ENCODE measurements at regions not wholly inside any gene's neighbourhood (a gene's known extent, or its start where the extent isn't known, plus 50 kb on each side); places are given as distances from the start of the nearest gene placed in this dataset.

DNA sequence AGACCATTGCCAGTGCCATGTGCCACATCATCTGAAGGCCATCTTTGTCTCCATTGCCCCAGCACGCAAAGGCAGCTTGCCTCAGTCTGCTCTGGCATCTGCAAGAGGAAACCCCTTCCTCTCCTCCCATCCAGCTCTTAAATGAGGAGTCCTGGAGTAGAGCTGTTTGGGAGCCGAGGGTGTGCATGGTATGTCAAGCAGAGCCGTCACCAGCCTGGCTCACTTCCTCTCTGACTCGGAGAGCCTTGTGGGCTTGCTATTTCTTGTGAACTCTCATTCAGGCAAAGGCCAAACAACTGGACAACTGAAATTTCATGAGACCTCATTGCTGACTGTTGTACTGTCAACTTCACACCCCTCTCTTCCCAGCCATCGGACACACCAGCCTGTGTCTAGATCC is 143.9 kb downstream of the SIPA1L2 start:
- TF ChIP-seq, protein P1, sequence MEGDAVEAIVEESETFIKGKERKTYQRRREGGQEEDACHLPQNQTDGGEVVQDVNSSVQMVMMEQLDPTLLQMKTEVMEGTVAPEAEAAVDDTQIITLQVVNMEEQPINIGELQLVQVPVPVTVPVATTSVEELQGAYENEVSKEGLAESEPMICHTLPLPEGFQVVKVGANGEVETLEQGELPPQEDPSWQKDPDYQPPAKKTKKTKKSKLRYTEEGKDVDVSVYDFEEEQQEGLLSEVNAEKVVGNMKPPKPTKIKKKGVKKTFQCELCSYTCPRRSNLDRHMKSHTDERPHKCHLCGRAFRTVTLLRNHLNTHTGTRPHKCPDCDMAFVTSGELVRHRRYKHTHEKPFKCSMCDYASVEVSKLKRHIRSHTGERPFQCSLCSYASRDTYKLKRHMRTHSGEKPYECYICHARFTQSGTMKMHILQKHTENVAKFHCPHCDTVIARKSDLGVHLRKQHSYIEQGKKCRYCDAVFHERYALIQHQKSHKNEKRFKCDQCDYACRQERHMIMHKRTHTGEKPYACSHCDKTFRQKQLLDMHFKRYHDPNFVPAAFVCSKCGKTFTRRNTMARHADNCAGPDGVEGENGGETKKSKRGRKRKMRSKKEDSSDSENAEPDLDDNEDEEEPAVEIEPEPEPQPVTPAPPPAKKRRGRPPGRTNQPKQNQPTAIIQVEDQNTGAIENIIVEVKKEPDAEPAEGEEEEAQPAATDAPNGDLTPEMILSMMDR (IDR thresholded peaks at IDR 0.05; ENCODE audit: low read depth, low read length), result no peak
- no peak overlapping the region for H3K4me3 ChIP-seq (ENCODE audit: low read depth, low read length)

GRCh38 chr1:232484856-232485255 is 145.1 kb downstream of the SIPA1L2 start:
- no peak overlapping the region for H3K4me3 ChIP-seq (ENCODE audit: low read depth, low read length)
- TF ChIP-seq, protein P1 (IDR thresholded peaks at IDR 0.05; ENCODE audit: low read depth, low read length), result no peak

DNA sequence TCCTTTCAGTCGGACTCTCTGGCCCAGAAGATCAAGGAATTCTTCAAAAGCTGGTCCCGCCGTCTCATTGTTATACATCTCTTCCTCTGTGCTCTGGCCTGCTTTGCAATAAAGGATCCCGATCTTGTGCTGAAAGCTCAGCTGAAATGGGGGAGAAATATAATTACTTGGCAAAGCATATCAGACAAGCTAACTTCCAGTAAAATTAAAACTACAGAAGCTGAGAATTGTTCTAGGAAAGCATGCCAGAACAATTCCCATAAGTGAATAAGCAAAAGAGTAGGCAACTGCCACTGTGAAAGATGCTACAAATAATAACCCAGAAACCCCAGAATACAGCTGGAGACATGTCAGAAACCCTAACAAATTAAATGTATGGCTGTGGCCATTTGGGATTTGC is 146.1 kb downstream of the SIPA1L2 start:
- no peak overlapping the region for H3K4me3 ChIP-seq (ENCODE audit: low read depth, low read length)
- TF ChIP-seq, protein P1 (IDR thresholded peaks at IDR 0.05; ENCODE audit: low read depth, low read length), result no peak

GRCh38 chr1:232481091-232481490 is 148.8 kb downstream of the SIPA1L2 start:
- TF ChIP-seq, protein P1 (IDR thresholded peaks at IDR 0.05; ENCODE audit: low read depth, low read length), result no peak
- H3K4me3 ChIP-seq (ENCODE audit: low read depth, low read length), result no peak overlapping the region

- TF ChIP-seq, protein P1 (IDR thresholded peaks at IDR 0.05; ENCODE audit: low read depth, low read length), result no peak
- no peak overlapping the region for H3K4me3 ChIP-seq (ENCODE audit: low read depth, low read length)
Observed at GRCh38 chr1:232477728-232478127, 152.2 kb downstream of the SIPA1L2 start.

- no peak overlapping the region for H3K4me3 ChIP-seq (ENCODE audit: low read depth, low read length)
- TF ChIP-seq, protein P1 (IDR thresholded peaks at IDR 0.05; ENCODE audit: low read depth, low read length), result no peak
Observed at GRCh38 chr1:232476538-232476950, 153.4 kb downstream of the SIPA1L2 start.

GRCh38 chr1:232474826-232475225 is 155.1 kb downstream of the SIPA1L2 start:
- no peak overlapping the region for H3K4me3 ChIP-seq (ENCODE audit: low read depth, low read length)
- TF ChIP-seq, protein P1 (IDR thresholded peaks at IDR 0.05; ENCODE audit: low read depth, low read length), result no peak

Measured in WI38 (cell line).